IPS DF 4.7 (cell line): ENCODE measurements at regions not wholly inside any gene's neighbourhood (a gene's known extent, or its start where the extent isn't known, plus 50 kb on each side); places are given as distances from the start of the nearest gene placed in this dataset.
"Not testable (repeated sequence)": the region's sequence is repeated elsewhere in the genome, so short reads cannot be mapped to it uniquely, and the experiment has no call there.

Source experiments
- DNase-seq: peaks from one replicate; pipeline ENCODE4 v3.0.0-alpha.2; 2013; ENCODE audit warnings: low spot score; ENCODE audit errors: extremely low read depth

DNA sequence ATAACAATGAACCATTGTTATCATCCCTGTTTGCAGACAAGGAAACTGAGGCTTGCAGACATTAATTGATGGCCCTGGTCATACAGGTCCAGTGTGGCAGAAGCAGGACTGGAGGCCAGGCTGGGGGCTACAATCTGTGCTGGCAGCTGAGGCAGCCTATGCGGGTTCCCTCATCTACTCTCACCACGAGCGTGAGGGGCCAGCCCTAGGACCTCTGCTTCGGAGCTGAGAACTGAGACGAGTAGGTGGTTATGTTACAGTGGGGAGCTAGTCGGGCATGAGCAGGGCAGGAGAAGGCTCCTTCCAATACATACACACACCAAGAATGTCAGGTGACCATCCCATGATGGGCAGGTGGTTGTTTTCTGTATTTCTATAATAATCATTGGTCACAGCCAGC is 82.2 kb upstream of the ASB18 start:
- no peak for DNase-seq

DNA sequence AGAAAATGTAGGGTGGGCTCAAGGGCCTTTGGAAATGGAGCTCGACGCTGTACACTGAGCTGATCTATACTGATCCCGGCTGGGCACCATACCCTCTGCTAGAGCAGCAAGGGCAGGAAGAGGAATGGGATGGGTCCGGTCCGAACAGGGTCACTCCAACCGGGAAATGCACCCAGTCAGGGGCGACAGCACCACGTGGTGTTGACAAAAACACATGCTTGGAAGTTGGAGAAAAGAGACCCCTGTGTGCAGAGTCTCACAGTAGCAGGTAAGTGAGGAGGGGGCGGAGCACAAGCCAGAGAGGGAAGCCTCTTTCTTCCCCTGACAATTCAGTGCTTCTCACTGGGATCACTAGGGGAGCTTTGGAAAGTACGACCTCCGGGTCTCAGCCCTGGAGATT is 84.1 kb upstream of the ASB18 start:
- DNase-seq: no peak

DNA sequence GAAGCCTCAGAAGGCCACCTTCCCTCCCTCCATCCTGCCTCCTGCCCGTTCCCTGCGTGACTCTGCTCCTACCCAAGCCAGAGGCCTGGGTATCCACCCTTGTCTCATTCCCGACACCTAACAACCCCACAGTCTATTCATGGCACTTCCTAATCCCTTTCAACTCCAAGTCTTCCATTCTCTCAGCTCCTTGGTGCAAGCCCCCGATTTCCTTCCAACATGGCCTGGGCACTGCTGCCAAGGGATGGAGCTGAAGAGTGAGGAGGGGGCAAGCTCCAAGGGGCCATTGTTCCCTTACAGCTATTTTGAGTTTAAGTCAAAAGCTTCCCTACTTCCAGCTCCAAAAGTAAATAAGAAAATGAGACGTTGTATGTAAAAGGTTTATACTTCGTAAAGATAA is 84.8 kb upstream of the ASB18 start:
- no peak for DNase-seq

DNA sequence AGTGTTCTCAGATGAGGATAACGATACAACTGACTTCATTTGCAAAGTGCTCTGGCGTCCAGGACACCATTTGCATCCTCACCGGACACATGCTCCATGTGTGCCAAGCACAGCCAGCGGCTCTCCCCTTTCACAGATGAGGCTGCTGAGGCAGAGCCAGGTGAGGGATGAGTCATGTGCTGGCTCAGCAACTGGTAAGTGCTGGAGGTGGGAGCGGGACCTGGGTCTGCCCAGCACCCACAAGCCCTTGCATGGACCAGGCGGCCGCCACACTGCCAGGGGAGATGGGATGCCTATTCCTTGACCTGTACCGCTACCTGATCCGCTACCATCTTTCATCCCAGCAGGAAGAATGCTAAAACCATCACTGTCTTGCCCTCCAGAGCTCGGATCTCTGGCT is 86.2 kb upstream of the ASB18 start:
- no peak for DNase-seq

DNA sequence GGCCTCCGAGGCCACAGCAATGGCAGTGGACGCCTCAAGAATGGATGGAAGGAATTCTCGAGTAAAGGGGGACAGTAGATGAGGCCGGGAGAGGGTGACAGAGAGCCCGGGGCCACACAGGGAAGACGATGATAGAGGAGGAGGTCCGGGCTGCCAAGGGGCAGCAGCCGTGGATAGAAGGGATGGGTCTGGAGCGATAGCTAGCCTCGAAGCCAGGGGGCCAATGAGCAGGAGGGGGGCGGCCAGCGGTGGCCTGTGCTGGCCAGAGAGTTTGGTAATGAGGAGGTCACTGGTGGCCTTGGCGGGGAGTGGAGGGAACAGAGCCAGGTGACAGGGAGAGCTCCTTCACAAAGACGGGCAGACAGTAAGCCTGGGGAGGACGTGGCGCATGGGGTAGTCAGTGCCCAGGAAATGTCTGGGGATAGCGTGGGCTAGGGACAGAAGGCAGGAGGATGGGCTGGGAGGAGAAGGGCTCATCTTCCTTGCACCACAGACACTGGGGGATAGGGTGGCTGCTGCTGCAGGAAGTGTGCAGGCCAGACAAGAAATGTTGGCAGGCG is 87.8 kb upstream of the ASB18 start:
- no peak for DNase-seq

DNA sequence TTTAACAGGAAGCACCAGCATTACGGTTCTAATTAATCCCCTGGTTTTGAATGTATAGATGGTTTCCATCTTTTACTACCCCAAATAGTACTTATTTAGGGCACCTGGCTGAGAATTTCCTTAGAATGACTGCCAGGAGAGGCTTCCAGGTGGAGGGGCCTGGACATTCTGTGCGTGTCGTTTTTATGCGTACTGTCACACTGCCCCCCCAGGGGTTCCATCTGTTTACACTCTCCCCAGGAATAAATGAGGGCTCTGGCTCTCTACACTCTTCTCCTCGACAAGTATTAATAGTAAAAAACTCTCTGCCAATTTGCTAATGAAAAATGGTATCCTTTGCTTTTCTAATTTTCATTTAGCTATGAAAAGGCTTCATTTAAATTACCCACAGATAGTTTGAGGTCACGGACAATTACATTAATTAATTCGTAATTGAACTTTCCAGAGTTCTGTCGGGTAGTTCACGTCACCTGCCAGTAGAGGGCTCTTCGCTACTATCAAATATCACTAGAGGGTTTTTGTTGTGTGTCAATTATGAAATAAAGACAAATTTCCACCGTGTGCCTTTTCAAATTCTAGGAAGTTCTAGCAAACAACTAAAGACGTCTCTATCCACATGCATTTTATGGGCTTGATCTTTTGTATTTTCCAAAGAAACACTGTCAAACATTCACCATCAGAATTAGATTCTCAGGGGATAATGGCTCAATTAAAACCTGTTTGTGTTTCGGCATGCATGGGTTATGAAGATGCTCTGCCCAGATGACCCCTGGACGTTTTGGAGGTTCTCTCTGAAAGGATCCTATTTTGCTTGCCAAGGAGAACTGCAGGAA is 88.8 kb upstream of the ASB18 start:
- DNase-seq: no peak

DNA sequence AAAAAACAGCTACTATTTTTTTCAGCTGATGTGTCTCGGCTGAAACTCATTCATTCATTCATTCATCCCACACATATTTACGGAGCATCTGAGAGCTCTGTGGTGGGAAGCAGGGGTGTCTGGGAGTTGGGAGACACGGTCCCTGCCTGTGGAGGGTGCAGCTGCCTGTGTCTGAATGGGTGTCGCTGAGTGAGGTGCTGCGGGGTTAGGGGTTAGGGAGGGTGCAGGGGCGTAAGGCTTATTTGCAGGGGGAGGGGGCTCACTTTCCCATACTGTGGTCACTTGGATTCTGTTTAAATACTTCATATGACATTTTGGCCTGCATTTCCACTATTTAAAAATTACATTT is 89.4 kb upstream of the ASB18 start:
- no peak for DNase-seq

DNA sequence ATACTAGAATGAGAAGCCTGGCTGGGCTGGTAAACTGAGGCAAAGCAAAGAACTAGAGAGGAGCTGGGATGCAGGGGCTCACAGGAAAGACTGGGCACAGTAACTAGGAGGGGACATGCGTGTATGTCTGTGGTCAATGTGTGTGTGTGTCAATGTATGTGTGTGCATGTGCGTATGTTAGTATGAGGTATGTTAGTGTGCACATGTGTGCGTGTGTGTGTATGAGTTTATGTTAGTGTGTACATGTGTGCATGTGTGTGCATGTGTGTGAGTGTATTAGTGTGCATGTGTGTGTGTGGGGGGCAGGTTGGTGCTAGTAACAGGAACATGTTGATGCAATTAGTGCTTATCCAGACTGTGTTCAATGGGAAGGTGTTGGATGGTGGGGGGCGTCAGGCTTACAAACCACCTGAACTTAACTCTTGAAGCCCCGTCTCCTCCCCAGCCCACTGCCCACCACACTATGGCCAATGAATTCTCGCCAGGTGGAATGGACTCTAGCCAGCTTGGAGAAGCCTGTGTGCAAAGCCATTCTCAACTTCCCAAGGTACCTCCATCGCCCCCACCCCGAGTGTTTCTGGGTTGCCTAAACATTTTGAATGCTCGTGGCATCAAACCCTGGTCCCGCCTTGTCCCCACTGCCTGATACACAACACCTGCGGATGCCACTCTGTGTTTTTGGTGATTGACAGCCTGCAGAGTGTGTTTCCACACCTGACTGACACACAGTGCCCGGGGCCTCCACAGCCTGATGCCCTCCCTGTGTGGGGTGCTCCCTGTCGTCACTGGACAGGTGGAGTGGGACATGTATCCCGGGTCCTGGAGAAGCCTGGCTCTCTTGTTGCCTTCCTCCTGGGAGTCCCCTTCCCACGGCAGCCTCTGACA is 90.1 kb upstream of the ASB18 start:
- no peak for DNase-seq

DNA sequence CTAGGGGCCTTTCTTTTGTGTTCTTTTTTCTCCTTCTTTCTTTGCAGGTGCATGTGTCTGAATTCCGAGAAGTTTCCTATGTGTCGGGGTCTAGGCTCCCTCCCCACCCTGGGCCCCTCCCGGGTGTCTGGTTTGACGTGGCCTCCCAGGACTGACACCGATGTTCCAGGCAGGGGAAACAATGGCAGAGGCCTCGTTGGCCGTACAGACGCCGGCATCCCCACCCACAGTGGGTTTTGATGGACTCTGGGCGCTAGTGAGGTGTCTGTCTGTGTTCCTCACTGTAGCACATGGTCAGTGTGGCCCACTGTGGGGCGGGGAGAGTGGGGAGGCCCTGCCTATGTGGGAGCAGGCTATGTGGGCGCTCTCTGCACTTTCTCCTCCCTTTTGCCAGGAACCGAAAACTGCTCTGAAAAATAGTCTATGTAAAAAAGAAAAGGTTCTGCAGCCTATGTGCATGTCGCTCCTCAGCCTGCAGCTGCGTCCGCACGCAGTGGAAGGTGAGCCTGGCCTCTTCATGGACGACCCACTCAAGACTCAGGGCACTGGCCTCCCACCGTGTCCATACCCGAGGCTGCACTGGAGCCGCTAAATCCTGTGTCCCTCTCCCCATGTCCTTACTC is 90.9 kb upstream of the ASB18 start:
- no peak for DNase-seq

DNA sequence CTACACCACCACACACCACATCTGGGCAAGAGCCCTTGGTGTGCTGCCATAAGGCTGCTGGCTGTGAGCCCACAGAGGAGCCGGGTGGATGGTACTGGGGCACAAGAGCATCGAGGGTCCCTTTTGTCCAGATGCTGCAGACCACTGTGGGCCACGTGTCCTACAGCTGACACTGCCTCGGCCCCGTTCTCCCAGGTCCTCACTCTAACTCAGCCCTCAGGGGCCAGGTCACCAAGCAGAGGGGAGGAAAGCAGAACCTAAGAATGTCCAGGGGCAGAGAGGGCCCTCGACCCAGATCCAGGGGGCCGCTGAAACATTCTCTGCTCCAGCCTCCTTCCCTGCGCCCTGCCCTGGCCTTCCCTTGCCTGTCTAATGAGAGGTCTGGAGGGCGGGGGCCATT is 91.7 kb upstream of the ASB18 start:
- DNase-seq: no peak

DNA sequence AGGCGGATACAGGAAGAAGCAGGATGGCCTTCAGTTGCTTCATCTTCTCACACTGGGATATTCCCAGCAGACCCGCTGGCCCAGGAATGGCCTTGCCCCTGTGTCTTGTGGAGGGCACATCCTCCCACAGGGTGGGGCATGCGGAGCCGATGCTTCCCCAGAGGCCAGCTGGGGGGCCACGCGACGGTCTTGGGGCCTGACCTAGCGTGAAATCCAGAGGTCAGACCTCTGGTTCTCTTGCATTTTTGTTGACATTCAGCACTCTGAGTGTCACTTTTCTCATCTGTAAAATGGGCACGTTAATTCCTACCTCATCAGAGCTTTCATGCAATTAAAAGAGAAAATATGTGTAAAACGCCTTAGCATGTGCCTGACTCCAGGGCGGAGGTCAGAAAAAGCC is 92.1 kb upstream of the ASB18 start:
- DNase-seq: not testable (repeated sequence)

DNA sequence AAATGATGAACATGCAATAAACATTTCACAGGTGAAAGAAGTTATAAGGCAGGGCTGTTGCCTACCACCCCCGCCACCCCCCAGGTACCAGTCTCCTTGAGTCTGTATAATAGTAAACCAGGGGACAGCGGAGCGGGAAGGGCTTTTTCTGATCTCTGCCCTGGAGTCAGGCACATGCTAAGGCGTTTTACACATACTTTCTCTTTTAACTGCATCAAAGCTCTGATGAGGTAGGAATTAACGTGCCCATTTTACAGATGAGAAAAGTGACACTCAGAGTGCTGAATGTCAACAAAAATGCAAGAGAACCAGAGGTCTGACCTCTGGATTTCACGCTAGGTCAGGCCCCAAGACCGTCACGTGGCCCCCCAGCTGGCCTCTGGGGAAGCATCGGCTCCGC is 94.3 kb upstream of the ASB18 start:
- not testable (repeated sequence) for DNase-seq

DNA sequence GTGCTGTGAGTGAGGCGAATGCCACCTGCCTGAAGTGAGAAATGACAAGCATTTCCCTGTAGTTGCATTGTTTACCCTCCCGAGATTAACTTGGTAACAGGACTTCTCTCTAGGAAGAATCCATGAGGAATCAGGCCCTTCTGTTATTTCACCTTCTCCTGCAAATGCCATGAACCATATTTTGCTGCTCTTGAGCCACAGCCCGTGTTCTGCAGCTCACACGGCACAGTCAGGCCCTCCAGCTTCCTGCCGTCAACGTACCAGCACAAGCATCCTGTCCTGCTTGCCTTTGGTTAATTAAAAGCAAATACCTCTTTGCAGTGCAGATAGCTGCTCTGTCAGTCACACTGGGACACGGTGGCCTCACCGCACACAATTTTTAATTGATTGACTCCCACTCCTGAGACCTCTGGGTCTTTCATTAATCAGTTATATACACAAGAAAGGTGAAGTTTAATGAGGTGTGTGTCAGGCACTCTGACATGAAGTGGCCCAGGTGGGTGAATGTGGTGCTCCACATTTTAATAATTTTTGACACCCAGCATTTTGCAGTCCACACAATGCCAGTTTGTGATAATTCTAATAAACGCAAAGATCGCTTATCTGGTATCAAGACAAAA is 95.3 kb upstream of the ASB18 start:
- DNase-seq: no peak

DNA sequence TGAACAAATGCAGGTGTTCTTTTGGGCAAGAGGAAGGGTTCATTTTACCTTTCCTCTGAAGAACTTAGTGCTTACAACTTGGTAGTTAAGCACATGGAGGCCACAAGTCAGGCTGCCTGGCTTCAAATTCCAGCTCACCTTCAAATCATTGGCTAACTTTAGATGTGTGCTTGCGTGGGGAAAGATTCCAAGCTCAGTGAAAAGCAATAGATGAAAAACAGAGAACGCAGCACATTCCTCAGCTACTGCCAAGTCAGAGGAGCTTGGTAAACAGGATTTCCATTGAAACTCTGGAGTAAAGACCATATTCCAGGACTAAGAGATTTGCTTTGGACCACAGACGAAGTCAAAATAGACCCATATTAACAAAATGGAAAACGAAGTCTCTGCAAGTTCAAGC is 96.3 kb upstream of the ASB18 start:
- no peak for DNase-seq

DNA sequence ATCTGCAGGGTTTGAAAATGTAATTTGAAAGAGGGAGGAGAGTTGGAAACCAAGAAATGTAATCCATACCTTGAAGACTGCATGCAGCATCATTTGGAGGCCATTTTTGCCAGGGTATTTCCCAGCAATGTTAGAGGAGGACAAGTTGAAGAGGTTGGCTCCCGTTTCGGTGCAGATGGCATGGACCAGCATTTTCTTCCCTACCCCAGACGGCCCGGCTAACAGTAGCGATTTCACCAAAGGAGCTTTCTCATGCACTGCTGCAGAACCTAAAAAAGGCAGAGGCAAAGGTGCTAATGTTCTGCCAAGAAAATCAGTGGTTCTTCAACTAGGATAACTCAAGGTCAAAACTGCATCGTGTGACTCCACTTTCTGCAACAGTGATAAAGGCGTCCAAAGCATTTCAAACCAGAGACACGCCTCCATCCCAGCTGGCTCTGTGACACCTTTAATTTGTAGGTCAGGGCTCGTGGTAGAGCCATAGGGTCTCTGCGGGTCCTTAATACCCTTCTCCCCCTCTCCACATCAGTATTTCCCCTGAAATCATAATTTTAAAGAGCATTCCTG is 99.6 kb upstream of the ASB18 start:
- no peak for DNase-seq

DNA sequence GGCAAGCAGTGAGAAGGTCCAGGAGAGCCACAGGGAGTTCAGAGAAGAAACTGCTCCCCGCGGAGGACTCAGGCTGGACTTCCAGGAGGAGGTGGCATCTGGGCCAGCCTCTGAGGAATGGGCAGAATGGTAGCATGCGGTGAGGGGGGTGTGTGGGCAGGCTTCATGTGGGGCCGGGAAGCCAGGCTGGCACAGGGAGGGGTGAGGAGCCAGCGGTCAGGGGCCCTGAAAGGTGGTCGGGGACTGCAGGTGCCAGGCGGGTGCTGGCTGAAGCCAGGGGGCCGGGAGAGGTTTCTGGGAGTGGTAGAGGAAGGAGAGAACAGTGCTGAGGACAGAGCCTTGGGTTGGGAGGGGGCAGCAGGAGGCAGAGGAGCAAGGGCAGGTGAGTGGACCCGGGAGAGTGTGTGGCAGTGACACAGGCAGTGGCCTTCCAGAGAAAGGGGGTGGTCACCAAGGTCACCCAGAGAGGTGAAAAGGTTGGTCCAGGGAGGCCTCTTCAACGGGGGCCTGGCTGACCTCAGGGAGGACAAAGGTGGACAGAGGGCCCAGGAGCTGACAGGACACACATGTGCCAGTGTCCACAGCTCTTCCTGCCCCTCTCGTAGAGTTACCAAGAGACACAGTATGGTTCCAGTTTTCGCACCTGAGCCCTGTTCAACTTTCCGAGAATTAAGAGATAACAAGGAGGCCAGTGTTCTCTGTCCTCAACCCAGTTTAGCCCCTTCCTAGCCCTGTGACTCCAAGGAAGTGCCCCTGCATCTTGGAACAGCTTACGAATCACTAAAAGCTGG is 101.2 kb upstream of the ASB18 start:
- DNase-seq: no peak

DNA sequence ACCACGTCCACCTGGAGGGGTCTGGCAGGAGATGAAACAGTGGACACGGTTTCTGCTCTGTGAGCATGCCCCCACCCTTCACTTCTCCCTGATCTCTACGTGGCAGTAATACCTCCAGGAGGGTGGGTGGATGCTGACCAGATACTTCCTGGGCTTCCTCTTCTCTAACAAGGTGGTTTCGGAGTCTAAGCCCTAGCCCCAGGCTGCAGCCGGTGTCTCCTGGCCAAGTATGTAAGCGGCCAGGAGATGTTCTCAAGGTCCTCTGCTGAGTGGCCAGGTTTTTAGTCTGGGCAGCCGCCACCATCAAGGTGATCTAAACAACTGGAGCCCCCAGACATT is 101.8 kb upstream of the ASB18 start:
- DNase-seq: no peak

DNA sequence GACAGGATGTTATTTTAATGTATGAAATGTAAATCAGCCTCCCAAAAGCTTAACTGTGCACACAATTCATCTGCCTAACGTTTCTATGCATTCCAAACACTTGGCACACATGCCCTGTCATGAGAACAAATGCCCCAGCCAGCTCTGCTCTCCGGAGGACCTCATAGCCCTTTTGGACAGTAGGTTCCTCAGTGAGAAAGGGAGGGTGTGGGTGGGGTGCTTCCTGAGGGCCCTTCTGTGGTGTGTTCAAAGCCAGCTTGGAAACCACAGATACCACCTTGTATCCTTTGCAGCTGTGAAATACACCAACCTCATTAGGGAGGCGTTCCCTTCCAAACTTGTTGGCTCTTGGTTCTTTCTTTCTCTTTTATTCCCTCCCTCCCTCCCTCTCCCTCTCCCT is 102.2 kb upstream of the ASB18 start:
- DNase-seq: no peak

DNA sequence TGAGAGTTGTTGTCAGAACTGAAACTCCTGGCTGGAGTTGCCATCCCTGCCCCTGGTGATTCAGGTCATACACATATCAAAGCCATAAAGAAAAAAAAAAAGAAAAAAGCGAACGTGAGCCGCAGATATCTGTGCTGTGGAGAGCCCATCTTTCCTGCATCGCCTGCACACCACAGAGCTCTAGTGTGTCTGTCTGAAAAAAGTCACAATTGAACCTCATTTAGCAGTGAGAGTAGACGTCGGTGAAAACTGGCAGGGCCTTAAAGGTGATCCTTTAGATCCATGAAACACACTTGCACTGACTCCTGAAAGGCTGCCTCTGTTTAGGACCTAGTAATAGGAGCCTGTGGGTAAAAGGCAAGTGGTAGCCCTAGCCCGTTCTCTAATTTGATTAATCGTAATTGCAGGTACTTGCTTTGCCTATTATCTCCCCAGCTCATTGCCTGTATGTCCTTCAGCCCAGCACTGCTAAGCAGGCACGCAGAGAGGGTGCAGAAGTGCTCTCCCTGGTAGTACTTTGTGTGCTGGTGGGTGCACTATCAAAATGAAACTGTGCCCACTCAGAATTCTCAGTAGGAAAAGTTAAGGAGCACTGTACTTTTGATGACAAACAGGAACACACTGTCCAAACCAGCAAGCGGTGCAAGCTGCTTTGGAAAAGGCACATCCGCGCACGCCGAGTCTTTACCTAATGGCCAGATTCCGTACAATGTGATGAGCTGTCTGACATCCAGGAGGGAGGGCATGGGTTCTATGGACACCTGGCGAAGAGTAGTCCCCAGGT is 103.5 kb upstream of the ASB18 start:
- no peak for DNase-seq

DNA sequence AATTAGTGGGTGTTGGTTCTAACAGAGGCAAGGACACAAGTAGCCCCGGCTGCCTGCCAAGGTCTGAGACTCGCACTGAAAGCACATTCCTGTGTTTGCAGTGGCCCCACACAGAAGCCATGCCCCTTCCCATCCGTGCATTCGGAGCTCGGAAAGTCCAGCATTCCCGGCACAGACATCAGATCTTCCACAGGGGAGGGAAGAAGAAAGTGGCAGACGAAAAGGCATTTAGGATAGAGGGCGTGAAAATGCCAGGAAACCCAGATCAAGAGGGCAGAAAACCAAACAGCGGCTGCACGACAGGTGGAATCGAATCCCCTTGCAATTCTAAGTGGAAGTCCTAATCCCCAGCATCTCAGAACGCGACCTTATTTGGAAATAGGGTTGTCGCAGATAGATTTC is 105.5 kb upstream of the ASB18 start:
- DNase-seq: no peak
